Inferior parietal cortex (tissue), 1 donor: ENCODE measurements at regions not wholly inside any gene's neighbourhood (a gene's known extent, or its start where the extent isn't known, plus 50 kb on each side); places are given as distances from the start of the nearest gene placed in this dataset.

Experiments used
- DNase-seq: peaks from one replicate; pipeline ENCODE4 v3.0.0-alpha.2; 2016; ENCODE audit errors: extremely low spot score

DNA sequence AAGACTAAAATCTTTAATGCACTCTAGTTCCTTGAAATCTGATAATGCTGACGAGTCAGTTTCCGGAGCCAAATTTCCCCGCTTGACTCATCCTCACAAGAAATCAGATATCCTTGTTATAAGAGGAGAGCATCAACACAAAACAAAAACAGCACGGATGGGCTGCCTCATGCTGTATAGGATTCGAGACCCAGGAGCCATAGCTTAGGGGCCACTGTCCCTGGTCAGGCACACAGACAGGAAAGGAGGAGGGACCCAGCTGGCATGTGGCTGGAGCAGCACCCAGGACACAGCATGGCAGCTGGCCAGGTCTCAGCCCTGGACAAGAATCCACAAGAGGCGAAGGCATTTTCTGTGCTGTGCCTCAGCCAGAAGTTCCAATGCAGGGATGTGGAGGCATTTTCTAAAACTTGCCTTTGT, 110.2 kb upstream of the SPATA13 start:
- DNase-seq = peak; percentile 53

DNA sequence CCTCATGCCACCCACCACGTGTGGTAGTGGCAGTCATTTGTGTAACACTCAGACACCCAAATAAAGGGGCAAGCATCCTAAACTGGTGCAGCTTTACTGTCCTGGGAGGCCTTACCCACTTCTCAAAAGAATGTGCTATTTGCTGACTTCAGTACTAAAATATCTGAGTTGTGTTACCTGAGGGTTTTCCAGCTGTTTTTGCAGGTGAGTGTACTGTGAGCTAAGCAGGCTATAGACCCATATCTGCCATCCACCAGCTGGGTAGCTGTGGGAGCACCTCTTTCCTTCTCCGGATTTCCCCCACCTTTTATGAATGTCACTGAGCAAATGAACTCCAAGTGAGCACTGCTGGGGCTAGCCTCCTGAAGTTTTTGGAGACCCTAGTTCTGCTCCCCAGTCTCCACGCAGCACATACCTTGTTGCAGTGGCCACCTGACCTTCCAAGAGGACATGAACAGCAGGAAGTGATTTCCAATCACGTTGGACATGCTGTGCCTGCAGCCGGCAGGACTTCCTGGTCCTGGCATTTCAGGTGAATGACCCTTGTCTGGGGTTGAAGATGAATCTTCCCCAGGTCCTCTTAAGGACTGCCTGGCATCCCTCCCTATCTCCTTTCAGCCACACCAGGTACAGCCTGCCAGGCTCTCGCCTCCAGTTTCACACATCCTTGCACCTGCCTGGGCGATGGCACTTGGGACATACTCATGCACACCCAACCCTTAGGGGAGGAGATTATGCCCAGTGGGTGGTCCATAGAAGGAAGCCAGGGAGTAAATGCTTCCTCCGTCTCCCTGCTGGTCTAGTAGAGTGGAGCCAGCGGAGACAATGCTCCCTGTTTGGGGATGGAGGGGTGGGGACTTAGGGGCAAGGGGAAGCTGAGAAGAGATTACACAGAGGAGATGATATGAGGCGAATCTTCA, 109.5 kb upstream of the SPATA13 start:
- no peak for DNase-seq

GRCh38 chr13:24052547-24053518, 107.7 kb upstream of the SPATA13 start:
- DNase-seq = peak; percentile 49

DNA sequence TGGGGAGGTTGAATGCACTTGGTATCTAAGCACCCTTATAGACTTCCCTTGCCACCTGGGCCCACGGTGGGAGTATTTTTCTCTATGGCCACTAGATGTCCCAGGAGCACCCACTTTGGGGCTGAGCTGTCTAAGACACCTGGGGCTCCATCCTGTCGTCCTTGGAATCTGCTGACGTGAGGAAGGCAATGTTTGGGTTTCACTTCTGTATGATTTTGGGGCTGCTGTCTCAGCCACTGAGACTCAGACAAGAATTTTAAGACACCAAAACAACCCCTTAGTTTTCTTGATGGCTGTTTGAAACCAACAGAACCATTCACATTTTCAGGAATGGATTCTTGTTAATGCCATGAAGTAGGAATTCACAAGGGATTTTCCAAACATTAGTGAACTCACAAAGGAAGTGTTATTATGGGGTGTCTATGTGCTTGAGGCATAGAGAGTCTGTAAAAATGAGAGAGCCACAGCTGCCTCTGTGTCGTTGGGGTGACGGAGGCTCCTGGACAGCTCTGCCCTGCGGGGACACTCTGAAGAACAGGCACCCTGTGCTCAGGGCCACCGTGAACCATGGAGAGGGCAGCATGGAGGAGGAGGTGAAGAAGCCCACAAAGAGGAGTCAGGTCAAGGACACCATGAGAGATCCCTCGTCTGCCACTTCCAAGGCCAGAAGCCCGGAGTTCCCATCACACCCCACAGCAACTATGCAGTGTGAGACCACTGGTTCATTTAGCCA, 106.8 kb upstream of the SPATA13 start:
- peak; percentile 90 for DNase-seq

- no peak for DNase-seq
These were observed 103.8 kb upstream of the SPATA13 start for GRCh38 chr13:24056616-24057137.

- DNase-seq = no peak
These were observed 99.5 kb upstream of the SPATA13 start for GRCh38 chr13:24060993-24061392.

GRCh38 chr13:24063281-24063877, 97.1 kb upstream of the SPATA13 start:
- no peak for DNase-seq

GRCh38 chr13:24064371-24064770, 96.1 kb upstream of the SPATA13 start:
- DNase-seq = no peak

- no peak for DNase-seq
These were observed 95.3 kb upstream of the SPATA13 start for GRCh38 chr13:24065176-24065575.

- DNase-seq = no peak
These were observed 93.9 kb upstream of the SPATA13 start for GRCh38 chr13:24066405-24067295.

DNA sequence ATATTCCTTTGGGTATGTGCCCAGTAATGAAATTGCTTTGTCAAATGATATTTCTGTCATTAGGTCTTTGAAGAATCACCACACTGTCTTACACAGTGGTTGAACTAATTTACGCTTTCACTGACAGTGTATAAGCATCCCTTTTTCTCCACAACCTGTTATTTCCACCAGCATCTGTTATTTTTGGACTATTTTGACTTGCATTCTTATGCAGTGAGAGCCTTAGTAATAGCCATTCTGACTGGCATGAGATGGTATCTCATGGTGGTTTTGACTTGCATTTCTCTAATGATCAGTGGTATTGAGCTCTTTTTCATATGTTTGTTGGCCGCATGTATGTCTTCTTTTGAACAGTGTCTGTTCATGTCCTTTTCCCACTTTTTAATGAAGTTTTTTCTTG, 92.0 kb upstream of the SPATA13 start:
- no peak for DNase-seq

- DNase-seq = no peak
These were observed 89.5 kb upstream of the SPATA13 start for GRCh38 chr13:24071016-24071415.

GRCh38 chr13:24071423-24072075, 89.0 kb upstream of the SPATA13 start:
- no peak for DNase-seq

DNA sequence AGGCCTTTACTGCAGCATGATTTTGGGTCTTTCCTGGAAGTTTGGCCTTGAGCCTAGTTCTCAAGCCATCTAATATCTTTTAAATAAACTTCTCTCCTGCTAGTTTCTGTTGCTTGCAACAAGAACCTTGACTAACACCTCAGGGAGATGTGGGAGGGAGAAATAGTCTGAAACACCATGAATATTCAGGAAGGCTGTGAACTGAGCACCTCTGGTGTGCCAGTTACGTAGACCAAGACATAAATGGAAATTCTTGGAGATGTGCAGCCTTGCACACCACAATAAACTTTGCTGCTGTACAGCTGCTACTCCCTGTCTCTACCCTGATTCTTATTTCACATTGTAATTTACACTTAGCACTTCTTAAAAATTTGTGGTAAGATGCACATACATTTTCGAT, 86.9 kb upstream of the SPATA13 start:
- no peak for DNase-seq

GRCh38 chr13:24074678-24075077, 85.8 kb upstream of the SPATA13 start:
- DNase-seq = no peak

GRCh38 chr13:24075137-24075975, 85.2 kb upstream of the SPATA13 start:
- DNase-seq = no peak

- DNase-seq = peak; percentile 44
These were observed 84.4 kb upstream of the SPATA13 start for GRCh38 chr13:24076109-24076508.

DNA sequence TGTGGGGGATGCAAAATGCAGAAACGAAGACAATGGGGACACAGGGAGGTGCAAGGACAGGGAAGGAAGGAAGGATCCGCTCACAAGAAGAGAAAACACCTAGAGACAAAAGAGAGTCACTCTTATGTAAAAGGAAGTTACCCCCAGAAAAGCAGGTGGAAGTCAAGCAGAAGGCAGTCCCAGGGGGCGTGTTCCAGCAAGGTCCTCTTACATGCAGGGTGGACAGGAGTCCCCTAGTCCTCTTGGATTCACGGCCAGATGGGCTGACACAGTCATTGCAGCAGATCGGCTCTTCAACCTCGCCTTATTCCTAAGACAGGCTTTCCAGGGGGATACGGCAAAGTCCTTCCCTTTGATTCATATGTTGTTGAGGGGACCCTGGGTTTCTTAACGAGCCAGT, 83.9 kb upstream of the SPATA13 start:
- no peak for DNase-seq

DNA sequence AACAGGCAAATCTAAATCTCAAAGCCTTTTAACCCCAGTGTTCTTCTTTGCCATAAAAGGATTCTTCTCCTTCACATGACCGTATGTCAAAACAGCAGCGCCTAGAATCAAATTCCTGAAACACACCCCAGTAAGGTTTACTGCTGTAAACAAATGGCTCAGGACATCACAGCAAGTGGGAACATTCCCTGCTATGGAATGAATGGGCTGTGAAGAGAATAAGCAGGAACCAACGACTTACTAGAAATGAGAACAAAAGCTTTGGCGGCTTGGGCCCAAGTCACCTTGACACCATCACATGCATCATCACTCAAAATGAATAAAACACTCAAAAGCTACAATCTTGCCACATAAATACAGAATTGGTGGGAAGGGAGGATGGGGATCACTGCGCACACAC, 80.4 kb upstream of the SPATA13 start:
- no peak for DNase-seq
